ENCODE measurements at regions not wholly inside any gene's neighbourhood (a gene's known extent, or its start where the extent isn't known, plus 50 kb on each side); places are given as distances from the start of the nearest gene placed in this dataset.

GRCh38 chr13:74870865-74871264 is 611.1 kb downstream of the TBC1D4 start:
- DNase-seq (ENCODE audit: low spot score), result no peak

DNA sequence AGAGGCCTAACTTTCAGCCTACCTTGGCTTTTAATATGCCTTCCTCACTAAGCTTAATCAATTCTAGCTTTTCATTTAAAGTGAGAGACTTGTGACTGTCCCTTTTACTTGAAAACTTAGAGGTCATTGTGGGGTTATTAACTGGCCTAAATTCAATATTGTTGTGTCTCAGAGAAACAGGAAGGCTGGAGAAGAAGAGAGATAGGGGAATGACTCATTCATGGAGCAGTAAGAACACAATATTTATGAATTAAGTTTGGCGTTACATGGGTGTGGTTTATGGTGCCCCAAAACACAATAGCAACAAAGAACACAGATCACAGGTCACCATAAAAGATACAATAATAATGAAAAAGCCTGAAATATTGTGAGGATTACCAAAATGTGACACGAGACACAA is 612.1 kb downstream of the TBC1D4 start:
- DNase-seq (ENCODE audit: low spot score), result no peak

DNA sequence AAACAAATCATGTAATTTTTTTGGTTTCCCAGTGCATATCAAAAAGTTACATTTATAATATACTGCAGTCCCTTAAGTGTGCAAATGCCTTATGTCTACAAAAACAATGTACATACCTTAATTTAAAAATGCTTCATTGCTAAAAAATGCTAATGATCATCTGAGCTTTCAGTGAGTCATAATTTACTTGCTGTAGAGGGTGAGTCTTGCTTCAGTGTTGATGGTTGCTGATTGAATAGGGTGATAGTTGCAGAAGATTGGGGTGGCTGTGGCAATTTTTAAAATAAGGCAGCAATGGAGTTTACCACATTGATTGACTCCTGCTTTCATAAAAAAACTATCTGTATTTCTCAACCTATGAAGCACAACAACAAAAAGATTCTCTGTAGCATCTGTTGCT is 613.9 kb downstream of the TBC1D4 start:
- no peak for DNase-seq (ENCODE audit: low spot score)

DNA sequence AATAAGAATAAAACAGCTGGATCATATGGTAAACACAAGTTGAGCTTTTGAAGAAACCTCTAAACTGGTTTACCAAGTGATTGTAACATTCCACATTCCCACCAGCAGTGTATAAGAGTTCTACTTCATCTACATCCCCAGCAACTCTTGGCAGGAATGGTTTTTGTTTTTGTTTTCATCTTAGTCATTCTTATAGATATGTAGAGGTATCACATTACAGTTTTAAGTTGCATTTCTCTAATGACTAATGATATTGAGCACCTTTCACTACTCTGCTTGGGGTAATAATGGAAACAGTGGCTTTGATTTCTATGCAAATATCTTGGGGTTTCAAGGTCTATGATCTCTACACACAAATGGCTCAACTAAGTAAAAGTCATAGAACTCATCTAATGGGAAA is 614.5 kb downstream of the TBC1D4 start:
- DNase-seq (ENCODE audit: low spot score), result no peak

DNA sequence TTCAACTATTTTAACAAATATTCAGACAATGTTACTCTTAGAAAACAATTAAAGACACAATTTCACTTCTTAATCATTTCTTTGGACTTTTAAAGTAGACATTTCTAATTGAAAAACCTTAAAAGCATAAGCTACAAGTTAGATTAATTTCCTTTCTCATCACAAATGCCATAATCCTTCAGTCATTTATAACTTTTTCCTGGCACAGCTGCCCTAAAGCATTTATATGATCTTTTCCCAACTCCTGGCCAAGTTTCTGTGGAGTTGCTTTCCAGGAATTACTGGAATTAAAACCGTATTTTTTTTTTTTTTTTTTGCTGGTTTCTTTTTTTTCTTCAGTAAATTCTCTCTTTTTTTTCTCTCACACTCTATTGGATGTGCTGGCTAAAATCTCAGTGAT is 615.9 kb downstream of the TBC1D4 start:
- no peak for DNase-seq (ENCODE audit: low spot score)

GRCh38 chr13:74865656-74866055 is 616.3 kb downstream of the TBC1D4 start:
- no peak for DNase-seq (ENCODE audit: low spot score)

- no peak for DNase-seq (ENCODE audit: low spot score)
Observed at GRCh38 chr13:74860789-74861188, 621.2 kb downstream of the TBC1D4 start.

- no peak for DNase-seq (ENCODE audit: low spot score)
Observed at GRCh38 chr13:74850893-74851292, 631.1 kb downstream of the TBC1D4 start.

GRCh38 chr13:74847966-74848365 is 634.0 kb downstream of the TBC1D4 start:
- no peak for DNase-seq (ENCODE audit: low spot score)

DNA sequence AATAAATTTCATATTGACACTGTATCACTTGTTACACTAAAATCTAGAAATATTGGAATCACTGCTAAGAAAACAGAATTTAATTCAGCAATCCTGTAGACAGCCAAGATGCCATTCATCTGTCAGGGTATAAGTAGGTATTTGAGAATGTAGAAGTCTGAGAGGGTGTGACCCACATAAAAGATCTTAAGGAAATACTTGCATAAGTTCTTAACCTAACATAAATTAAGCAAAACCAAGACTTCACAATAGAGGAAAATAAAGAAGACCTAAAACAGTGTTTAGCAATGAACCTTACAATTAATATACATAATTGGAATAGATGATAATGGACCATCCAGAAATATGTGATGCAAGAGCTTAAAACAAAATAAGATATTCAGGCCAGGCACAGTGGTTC is 636.2 kb downstream of the TBC1D4 start:
- no peak for DNase-seq (ENCODE audit: low spot score)

- DNase-seq (ENCODE audit: low spot score), result no peak
Observed at GRCh38 chr13:74841651-74842050, 640.3 kb downstream of the TBC1D4 start.

- no peak for DNase-seq (ENCODE audit: low spot score)
Observed at GRCh38 chr13:74841123-74841522, 640.8 kb downstream of the TBC1D4 start.

DNA sequence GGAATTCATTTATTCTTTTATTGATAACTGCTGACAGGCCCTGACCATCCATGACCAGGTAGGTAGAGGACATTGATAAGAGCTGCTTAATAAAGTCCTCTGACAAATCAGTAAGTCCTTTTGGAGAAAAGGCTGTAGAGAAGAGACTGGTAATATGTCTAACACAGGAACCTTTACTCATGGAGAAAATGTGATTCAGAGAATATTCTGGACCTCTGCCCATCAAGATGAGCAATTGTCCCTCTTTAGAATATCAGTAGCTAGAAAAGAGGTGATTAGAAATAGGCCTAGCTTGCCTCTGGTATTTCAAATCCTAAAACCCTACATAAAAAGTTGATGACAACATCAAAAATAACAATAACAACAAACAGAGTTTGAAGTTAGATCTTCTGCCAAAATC is 642.3 kb downstream of the TBC1D4 start:
- DNase-seq (ENCODE audit: low spot score), result no peak

DNA sequence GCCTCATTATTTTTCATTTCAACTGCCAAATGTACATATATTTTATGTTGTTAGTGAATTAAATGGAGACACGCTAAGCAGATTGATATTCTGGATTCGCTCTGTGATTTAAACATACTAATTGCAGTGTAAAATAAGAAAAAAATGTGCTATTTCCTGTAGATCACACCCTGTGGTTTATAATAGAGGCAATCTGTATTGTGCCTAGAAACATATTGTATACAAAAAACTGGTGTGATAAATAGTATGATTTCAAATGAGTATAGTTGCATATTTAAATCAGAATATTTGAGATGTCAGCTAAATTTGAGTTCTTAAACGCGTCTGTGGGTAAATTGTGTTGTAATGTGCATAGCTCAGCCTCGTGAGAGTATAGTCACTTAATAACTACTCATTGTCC is 643.9 kb downstream of the TBC1D4 start:
- DNase-seq (ENCODE audit: low spot score), result no peak

GRCh38 chr13:74836628-74837027 is 645.3 kb downstream of the TBC1D4 start:
- DNase-seq (ENCODE audit: low spot score), result no peak

- no peak for DNase-seq (ENCODE audit: low spot score)
Observed at GRCh38 chr13:74835579-74835978, 646.4 kb downstream of the TBC1D4 start.

GRCh38 chr13:74825938-74826246 is 656.1 kb downstream of the TBC1D4 start:
- DNase-seq (ENCODE audit: low spot score), result no peak

- no peak for DNase-seq (ENCODE audit: low spot score)
Observed at GRCh38 chr13:74825152-74825937, 656.6 kb downstream of the TBC1D4 start.

- DNase-seq (ENCODE audit: low spot score), result no peak
Observed at GRCh38 chr13:74820809-74821208, 661.2 kb downstream of the TBC1D4 start.

GRCh38 chr13:74819549-74819948 is 662.4 kb downstream of the TBC1D4 start:
- DNase-seq (ENCODE audit: low spot score), result no peak

GRCh38 chr13:74816737-74817136 is 665.2 kb downstream of the TBC1D4 start:
- no peak for DNase-seq (ENCODE audit: low spot score)

DNA sequence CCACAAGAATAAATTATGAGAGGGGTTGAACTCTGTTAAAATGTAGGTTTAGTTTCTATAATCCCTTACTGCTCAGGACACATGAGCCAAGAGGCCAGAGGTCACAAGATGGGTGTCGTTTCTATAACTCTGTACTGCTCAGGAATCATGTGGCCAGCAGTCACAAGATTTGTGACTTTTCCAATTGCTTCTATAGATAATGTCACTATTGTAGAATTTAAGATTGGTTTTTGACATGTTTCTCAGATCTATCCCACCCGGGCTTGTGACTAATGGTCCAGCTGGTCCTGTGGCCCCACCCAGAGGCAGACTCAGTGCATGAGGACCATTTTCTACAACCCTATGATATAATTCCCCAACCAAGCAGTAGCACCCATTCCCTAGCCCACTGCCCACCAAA is 662.0 kb upstream of the KLF12 start:
- no peak for DNase-seq (ENCODE audit: low spot score)

DNA sequence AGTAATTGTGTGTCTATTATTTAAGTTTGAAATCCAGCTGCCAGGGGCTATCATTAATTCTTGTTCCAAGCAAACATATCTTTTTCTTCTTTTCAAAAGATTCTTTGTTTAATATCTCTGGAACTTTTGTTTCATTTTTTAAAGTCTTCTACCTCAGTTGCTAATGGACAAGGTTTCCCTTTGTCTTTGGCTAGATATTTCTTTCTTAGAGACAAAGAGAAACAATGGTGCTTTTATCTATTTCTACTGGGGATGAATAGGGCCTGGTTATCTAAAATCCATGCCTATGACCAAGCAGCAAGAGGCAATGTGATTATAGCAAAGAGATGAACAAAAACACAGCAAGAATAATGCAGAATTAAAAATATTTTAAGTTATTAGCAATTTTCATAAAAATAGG is 661.3 kb upstream of the KLF12 start:
- no peak for DNase-seq (ENCODE audit: low spot score)

- DNase-seq (ENCODE audit: low spot score), result no peak
Observed at GRCh38 chr13:74794582-74794981, 660.4 kb upstream of the KLF12 start.

GRCh38 chr13:74794147-74794546 is 659.9 kb upstream of the KLF12 start:
- no peak for DNase-seq (ENCODE audit: low spot score)
